ENCODE measurements at regions not wholly inside any gene's neighbourhood (a gene's known extent, or its start where the extent isn't known, plus 50 kb on each side); places are given as distances from the start of the nearest gene placed in this dataset.
"Not testable (repeated sequence)": the region's sequence is repeated elsewhere in the genome, so short reads cannot be mapped to it uniquely, and the experiment has no call there.

- DNase-seq (ENCODE audit: low read depth in 2 of 2) = no peak
These were observed 760.4 kb downstream of the MCTP2 start for GRCh38 chr15:94991718-94992117.

DNA sequence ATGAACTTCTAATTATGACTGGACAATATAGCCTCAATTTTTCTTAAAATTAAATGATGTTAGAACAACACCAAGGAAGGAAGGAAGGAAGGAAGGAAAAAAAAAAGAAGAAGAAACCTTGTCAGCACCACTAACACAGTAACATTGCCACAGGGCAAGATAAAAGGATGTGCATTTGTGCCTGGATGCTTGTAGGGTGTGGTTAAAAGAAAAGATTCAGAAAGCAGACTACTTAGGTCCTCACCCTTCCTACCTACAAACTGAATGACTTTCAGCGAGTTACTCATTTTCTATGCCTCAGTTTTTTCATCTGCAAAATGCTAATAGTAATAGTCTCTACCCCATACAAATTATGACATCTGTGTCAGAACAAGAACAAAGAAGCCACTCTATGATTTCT lies 778.3 kb downstream of the MCTP2 start:
- DNase-seq (ENCODE audit: low read depth in 2 of 2) = no peak

DNA sequence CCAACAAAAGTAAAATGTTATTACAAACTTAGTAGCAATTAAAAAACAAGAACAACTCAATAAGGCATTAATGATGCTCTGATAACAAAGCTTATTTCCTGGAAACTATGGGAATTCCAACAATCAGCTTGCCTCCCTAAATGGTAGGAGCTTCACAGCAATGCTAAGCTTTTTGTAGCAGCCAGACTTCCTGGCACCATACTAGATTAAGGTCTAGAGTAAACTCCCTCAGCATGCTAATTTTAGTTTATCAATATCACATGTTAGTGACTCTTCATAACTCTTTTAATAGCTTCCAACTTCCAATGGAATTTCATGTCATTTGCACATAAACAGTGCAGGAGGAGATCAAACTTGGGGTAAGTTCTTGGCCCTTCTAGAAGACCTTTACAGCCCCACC lies 782.0 kb downstream of the MCTP2 start:
- DNase-seq (ENCODE audit: low read depth in 2 of 2) = no peak

- no peak for DNase-seq (ENCODE audit: low read depth in 2 of 2)
These were observed 785.3 kb downstream of the MCTP2 start for GRCh38 chr15:95016511-95017229.

DNA sequence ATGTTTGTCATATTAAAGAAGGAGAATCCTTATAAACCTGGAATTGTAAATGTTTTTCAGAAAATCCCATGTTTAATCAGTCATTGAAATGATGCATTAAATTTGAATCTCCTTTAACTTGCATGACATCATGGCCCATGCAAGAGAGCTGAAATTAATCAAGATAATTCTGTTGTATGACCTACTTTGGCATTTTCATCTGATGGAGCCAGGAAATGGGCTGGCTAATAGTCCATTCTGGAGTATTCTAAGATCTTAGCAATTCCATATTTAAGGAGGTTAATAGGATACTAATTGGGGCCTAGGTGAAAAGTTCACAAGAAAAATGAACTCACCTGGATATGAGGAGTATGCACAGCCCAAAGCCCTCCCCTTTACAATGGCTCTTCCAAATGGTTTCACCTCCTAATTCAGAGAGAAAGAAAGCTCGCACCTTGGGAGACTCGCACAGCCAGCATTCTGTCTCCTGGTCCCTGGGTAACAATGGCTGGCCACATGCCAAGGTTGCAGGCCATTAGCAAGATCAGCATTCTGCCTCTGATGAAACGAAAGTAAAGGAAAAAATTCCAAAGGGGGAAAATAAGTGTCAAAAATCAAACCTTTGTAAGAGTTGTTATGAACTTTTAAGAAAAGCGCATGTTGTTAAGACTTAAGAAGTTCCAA lies 786.4 kb downstream of the MCTP2 start:
- no peak for DNase-seq (ENCODE audit: low read depth in 2 of 2)

GRCh38 chr15:95018888-95019545 lies 787.7 kb downstream of the MCTP2 start:
- no peak for DNase-seq (ENCODE audit: low read depth in 2 of 2)

DNA sequence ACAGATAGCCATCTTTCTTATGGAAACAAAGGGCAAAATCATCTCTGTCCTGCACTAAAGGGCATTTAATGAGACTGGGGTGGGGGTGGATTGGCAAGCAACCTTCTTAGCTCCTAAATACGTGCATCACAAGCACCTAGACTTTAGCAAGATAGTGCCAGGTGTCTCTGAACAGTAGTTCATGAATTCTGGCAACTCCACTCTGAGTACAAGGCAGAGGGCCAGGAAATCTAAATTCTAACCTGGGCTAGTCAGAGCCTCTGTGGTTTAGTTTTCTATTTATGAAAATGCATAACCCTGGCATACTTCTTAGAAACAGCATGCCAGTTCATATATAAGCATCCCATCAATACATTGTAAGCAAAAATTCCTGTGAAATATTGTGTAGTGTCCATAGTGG lies 788.5 kb downstream of the MCTP2 start:
- no peak for DNase-seq (ENCODE audit: low read depth in 2 of 2)

DNA sequence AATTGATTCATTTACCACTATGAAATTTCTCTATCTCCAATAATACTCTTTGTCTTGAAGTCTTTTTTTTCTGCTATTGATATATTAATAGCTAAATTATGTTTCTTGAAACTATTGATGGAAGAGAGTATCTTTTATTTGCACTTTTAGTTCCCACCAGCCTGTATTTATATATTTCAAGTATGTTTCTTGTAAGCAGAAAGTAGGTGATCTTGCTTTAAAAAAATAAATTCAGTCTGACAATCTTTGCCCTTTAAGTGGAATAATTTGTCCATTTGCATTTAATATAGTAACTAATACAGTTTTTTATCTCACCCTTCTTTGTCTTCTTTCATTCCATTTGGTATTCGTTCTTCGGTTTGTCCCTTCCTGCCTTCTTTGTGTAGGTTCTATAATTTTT lies 790.5 kb downstream of the MCTP2 start:
- DNase-seq (ENCODE audit: low read depth in 2 of 2) = no peak

GRCh38 chr15:95024351-95024750 lies 793.0 kb downstream of the MCTP2 start:
- DNase-seq (ENCODE audit: low read depth in 2 of 2) = no peak

DNA sequence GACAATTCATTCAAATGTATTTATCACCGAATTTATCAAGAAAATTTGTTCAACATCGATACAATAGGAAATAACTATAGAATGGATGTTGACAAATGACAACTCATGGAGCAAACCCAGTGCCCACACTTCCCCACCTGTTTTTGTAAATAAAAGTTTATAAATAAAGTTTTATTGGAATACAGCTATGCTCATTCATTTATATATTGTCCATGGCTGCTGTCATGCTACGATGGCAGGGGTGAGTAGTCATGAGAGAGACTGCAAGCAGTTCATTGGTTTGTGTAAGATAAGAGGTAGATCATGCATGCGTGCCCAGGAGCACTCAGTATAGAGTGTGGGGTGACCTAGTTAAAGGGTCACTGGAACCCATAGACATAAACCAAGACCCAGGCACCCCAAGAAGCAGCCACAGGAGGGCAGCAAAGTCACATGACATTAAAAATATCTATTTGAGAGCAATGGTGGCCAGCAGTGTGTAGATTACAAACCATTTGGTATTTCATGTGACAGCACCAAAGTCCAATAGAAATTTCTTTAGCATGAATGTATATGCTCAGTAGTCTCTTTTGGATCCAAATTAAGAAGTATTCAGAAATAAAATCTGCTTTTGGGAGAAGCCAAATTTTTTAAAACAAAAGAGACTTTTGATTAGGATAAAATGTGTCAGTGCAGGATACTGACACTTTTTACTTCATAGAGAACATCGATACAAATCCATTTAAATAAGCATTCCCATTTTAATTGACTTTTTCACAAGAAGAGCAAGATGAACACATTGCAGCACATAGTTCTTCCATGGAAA lies 794.8 kb downstream of the MCTP2 start:
- DNase-seq (ENCODE audit: low read depth in 2 of 2) = peak; percentile 7 to 14

DNA sequence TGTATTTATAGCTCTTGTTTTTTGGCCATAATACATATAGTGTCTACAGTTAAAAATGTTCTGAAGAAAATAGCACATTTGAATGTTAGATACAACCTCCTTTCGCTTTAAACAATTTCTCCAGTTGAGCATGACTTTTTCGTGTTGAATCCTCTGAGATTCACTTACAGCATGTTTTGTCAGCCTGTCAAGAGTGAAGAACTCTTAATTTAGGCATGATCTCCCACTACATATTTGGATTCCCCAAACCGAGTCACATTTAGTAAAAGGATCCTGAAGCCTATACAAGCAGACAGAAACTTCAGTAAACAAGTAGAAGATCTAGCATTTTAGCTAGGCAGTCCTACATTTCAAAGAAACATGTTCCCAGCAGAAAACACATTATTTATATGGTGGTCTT lies 796.6 kb downstream of the MCTP2 start:
- DNase-seq (ENCODE audit: low read depth in 2 of 2) = no peak

GRCh38 chr15:95032156-95032555 lies 800.8 kb downstream of the MCTP2 start:
- DNase-seq (ENCODE audit: low read depth in 2 of 2) = no peak

- no peak for DNase-seq (ENCODE audit: low read depth in 2 of 2)
These were observed 803.7 kb downstream of the MCTP2 start for GRCh38 chr15:95035106-95035505.

- no peak for DNase-seq (ENCODE audit: low read depth in 2 of 2)
These were observed 809.9 kb downstream of the MCTP2 start for GRCh38 chr15:95041297-95041696.

GRCh38 chr15:95043236-95043932 lies 812.0 kb downstream of the MCTP2 start:
- not testable (repeated sequence) for DNase-seq (ENCODE audit: low read depth in 2 of 2)

- DNase-seq (ENCODE audit: low read depth in 2 of 2) = no peak
These were observed 812.6 kb downstream of the MCTP2 start for GRCh38 chr15:95043933-95044313.

- DNase-seq (ENCODE audit: low read depth in 2 of 2) = no peak
These were observed 813.5 kb downstream of the MCTP2 start for GRCh38 chr15:95044745-95045417.

DNA sequence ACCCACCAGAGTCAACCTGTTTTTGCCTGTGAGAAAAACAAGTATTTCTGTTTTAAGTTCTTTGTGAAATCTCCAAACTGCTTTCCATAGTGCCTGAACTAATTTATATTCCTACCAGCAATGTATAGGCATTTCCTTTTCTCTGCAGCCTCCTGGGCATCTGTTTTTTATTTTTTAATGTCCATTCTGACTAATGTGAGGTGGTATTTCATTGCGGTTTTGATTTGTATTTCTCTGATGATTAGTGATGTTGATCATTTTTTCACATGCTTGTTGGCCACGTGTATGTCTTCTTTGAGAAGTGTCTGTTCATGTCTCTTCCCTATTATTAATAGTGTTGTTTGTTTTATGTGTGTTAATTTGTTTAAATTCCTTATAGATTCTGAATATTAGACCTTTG lies 820.5 kb downstream of the MCTP2 start:
- no peak for DNase-seq (ENCODE audit: low read depth in 2 of 2)

DNA sequence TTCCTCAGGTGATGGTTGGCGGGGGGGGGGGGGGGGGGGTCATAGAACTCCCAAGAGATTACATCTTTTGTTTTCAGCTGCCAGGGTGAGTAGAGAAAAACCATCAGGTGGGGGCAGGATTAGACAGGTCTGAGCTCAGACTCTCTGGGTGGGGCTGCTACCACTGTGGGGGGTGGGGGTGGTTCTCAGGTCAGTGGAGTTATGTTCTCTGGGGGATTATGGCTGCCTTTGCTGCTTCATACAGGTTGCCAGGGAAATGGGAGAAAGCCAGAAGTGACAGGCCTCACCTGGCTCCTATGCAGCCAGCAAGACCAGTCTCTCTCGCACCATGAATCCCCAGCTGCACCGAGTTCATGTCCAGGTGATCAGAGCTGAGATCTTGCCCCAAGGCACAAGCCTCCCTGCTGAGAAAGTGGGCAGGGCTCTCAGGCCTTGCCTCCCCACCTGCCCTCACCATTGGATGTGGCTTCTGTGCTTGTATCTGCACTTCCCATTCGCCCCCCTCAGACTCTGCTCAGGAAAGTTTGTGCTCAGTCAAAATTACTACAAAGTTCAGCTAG lies 828.1 kb downstream of the MCTP2 start:
- DNase-seq (ENCODE audit: low read depth in 2 of 2) = no peak

DNA sequence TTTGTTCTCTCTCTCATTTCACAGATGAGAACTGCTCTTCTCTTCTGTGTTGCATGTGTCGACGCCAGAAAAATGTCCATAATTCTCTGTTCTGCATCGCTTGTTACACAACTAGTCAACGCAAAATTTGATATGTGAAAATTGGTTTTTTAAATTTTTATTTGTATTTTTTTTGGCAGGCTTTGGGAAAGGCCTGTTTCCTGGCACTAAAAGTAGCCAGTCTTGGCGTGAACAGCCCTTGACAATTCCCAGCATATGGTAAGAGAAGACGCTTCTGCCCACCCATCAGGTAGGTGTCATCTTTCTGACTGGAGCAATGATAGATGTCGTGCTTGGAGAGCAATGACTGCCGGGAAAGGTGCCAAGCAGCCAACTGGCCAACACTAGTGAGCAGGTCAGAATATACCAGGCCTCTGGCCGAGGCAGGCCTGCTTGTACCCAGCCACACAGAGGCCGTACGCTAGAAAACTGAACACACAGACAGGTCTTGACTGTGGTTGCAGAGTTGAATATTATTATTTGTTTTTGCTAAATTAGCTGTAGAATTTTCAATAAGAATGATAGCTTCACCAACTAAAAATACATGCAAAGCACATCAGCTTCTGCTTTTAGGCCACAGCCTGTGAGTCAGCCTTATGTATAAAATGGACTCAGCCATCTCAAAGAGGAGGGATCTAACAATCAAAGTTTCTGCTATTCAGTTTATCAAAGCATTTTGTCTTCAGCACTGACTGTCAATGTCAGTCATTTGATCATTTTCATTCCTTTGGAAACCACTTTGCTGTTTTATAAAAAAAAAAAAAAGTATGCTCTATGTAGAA lies 837.5 kb downstream of the MCTP2 start:
- DNase-seq (ENCODE audit: low read depth in 2 of 2) = no peak

Data from stimulated activated CD4-positive, alpha-beta T cell treated with anti-CD3 and anti-CD28 coated beads, Interleukin-4, amount 100 ng/mL, for 48 hours (primary cell).